ENCODE measurements at regions not wholly inside any gene's neighbourhood (a gene's known extent, or its start where the extent isn't known, plus 50 kb on each side); places are given as distances from the start of the nearest gene placed in this dataset.

- TF ChIP-seq, protein P1, sequence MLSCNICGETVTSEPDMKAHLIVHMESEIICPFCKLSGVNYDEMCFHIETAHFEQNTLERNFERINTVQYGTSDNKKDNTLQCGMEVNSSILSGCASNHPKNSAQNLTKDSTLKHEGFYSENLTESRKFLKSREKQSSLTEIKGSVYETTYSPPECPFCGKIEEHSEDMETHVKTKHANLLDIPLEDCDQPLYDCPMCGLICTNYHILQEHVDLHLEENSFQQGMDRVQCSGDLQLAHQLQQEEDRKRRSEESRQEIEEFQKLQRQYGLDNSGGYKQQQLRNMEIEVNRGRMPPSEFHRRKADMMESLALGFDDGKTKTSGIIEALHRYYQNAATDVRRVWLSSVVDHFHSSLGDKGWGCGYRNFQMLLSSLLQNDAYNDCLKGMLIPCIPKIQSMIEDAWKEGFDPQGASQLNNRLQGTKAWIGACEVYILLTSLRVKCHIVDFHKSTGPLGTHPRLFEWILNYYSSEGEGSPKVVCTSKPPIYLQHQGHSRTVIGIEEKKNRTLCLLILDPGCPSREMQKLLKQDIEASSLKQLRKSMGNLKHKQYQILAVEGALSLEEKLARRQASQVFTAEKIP (CRISPR knock-in tag; IDR thresholded peaks at IDR 0.05; ENCODE audit: borderline replicate concordance), result no peak
- TF ChIP-seq ZMYM2 (CRISPR knock-in tag; IDR thresholded peaks at IDR 0.05), result 0 out of 2 replicates have a peak, but pooled peaks have one; percentile 51
- no peak for TF ChIP-seq ZNF570 (CRISPR knock-in tag; IDR thresholded peaks at IDR 0.05; ENCODE audit: borderline replicate concordance)
- 0 out of 2 replicates have a peak, but pooled peaks have one; percentile 33 for TF ChIP-seq YEATS4 (CRISPR knock-in tag; IDR thresholded peaks at IDR 0.05; ENCODE audit: borderline replicate concordance)
- TF ChIP-seq ZNF446 (CRISPR knock-in tag; IDR thresholded peaks at IDR 0.05), result peak; percentile 80
- peak; percentile 45; the same call in 1 of the 2 replicates for TF ChIP-seq ZNF605 (CRISPR knock-in tag; IDR thresholded peaks at IDR 0.05)
- TF ChIP-seq TFDP1 (CRISPR knock-in tag; IDR thresholded peaks at IDR 0.05; ENCODE audit: borderline replicate concordance), result no peak
- TF ChIP-seq MAZ (IDR thresholded peaks at IDR 0.05; ENCODE audit: borderline replicate concordance, low read depth, low read length), result no peak
- TF ChIP-seq MAZ (CRISPR knock-in tag; IDR thresholded peaks at IDR 0.05; ENCODE audit: low read depth), result no peak
- TF ChIP-seq, protein P2, sequence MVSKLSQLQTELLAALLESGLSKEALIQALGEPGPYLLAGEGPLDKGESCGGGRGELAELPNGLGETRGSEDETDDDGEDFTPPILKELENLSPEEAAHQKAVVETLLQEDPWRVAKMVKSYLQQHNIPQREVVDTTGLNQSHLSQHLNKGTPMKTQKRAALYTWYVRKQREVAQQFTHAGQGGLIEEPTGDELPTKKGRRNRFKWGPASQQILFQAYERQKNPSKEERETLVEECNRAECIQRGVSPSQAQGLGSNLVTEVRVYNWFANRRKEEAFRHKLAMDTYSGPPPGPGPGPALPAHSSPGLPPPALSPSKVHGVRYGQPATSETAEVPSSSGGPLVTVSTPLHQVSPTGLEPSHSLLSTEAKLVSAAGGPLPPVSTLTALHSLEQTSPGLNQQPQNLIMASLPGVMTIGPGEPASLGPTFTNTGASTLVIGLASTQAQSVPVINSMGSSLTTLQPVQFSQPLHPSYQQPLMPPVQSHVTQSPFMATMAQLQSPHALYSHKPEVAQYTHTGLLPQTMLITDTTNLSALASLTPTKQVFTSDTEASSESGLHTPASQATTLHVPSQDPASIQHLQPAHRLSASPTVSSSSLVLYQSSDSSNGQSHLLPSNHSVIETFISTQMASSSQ (IDR thresholded peaks at IDR 0.05; ENCODE audit: low read depth), result no peak
- TF ChIP-seq, protein P2 (CRISPR knock-in tag; IDR thresholded peaks at IDR 0.05; ENCODE audit: borderline replicate concordance), result no peak
- TF ChIP-seq ZNF790 (CRISPR knock-in tag; IDR thresholded peaks at IDR 0.05; ENCODE audit: borderline replicate concordance), result no peak; the same call in 1 of the 2 replicates
- TF ChIP-seq SAFB2 (CRISPR knock-in tag; IDR thresholded peaks at IDR 0.05; ENCODE audit: borderline replicate concordance, low read depth), result peak; percentile 63; the same call in 1 of the 2 replicates
- TF ChIP-seq MEIS2 (CRISPR knock-in tag; IDR thresholded peaks at IDR 0.05), result 0 out of 2 replicates have a peak, but pooled peaks have one; percentile 24
- TF ChIP-seq ZNF383 (CRISPR knock-in tag; IDR thresholded peaks at IDR 0.05; ENCODE audit: borderline replicate concordance), result no peak
- peak; percentile 70 for TF ChIP-seq MAFF (IDR thresholded peaks at IDR 0.05; ENCODE audit: low read depth, low read length)
Measured at GRCh38 chr2:64937687-64938491, 51.3 kb upstream of the SLC1A4 start (continued).

All from HepG2 (cell line).